ENCODE measurements at regions not wholly inside any gene's neighbourhood (a gene's known extent, or its start where the extent isn't known, plus 50 kb on each side); places are given as distances from the start of the nearest gene placed in this dataset.

GRCh38 chr18:41128126-41128525, 826.9 kb upstream of the PIK3C3 start:
- no peak overlapping the region for H3K27ac ChIP-seq
- no peak for TF ChIP-seq CTCF (conservative IDR thresholded peaks at IDR 0.05)

- no peak for TF ChIP-seq CTCF (conservative IDR thresholded peaks at IDR 0.05)
- no peak overlapping the region for H3K27ac ChIP-seq
Observed at GRCh38 chr18:41126541-41127235, 828.3 kb upstream of the PIK3C3 start.

- H3K27ac ChIP-seq = no peak overlapping the region
- no peak for TF ChIP-seq CTCF (conservative IDR thresholded peaks at IDR 0.05)
Observed at GRCh38 chr18:41121116-41121826, 833.8 kb upstream of the PIK3C3 start.

- TF ChIP-seq CTCF (conservative IDR thresholded peaks at IDR 0.05) = no peak
- H3K27ac ChIP-seq = no peak overlapping the region
Observed at GRCh38 chr18:41119031-41119430, 836.0 kb upstream of the PIK3C3 start.

GRCh38 chr18:41113885-41114482, 841.0 kb upstream of the PIK3C3 start:
- no peak overlapping the region for H3K27ac ChIP-seq
- TF ChIP-seq CTCF (conservative IDR thresholded peaks at IDR 0.05) = no peak

GRCh38 chr18:41099451-41099850, 855.6 kb upstream of the PIK3C3 start:
- H3K27ac ChIP-seq = no peak overlapping the region
- TF ChIP-seq CTCF (conservative IDR thresholded peaks at IDR 0.05) = no peak

- TF ChIP-seq CTCF (conservative IDR thresholded peaks at IDR 0.05) = peak; percentile 33
- H3K27ac ChIP-seq = no peak overlapping the region
Observed at GRCh38 chr18:41096504-41096903, 858.5 kb upstream of the PIK3C3 start.

Data from VCaP (cell line).